IMR-90 (cell line): ENCODE measurements at regions not wholly inside any gene's neighbourhood (a gene's known extent, or its start where the extent isn't known, plus 50 kb on each side); places are given as distances from the start of the nearest gene placed in this dataset.

ENCODE experiments used
- ATAC-seq: fragments of 200-7000 bp; cut with Tn5 transposase; 2 replicates; pipeline ENCODE4 v1.9.1; 2020; ENCODE audit warnings: low read depth, mild to moderate bottlenecking, moderate library complexity
- BruUV-seq: library from RNA; stranded (reverse); fragments of 400-500 nt; replicated peaks from 2 replicates; lab custom pipeline; 2021; lab: Mats Ljungman, UMichigan
- CTCF ChIA-PET: fragments of 300-600 bp; formaldehyde crosslinking; extraction: SDS; loops from one replicate; lab custom pipeline; 2021; ENCODE audit warnings: antibody characterized with exemption; lab: Yijun Ruan, JAX
- POLR2A ChIA-PET: fragments of 300-600 bp; sonication (Branson Sonifier 250); formaldehyde crosslinking; loops from one replicate; lab custom pipeline; 2022; ENCODE audit warnings: antibody characterized with exemption; ENCODE audit not compliant: unreplicated experiment; lab: Charles Lee
- DNase-seq: peaks from one replicate; pipeline ENCODE4 v3.0.0; 2013
- H2AFZ ChIP-seq: replicated peaks from 2 replicates; pipeline ENCODE3; 2013; ENCODE audit warnings: low read length, mild to moderate bottlenecking; ENCODE audit not compliant: poor library complexity
- H2AK5ac ChIP-seq: 2 replicates; pipeline ENCODE4 v1.6.1; 2013; ENCODE audit warnings: low read depth, low read length, inconsistent platforms
- H2AK9ac ChIP-seq: replicated peaks from 2 replicates; pipeline ENCODE3; 2013; ENCODE audit warnings: mild to moderate bottlenecking, low read depth, low read length, moderate library complexity; ENCODE audit not compliant: poor library complexity
- H2BK120ac ChIP-seq: 2 replicates; pipeline ENCODE4 v1.6.1; 2013; ENCODE audit warnings: low read depth, low read length, inconsistent platforms
- H2BK15ac ChIP-seq: 3 replicates; pipeline ENCODE4 v1.6.1; 2013; ENCODE audit warnings: low read depth, low read length, inconsistent platforms
- H2BK20ac ChIP-seq: 2 replicates; pipeline ENCODE4 v1.6.1; 2013; ENCODE audit warnings: low read depth, mild to moderate bottlenecking, inconsistent platforms, low read length, moderate library complexity
- H2BK5ac ChIP-seq: 2 replicates; pipeline ENCODE4 v1.6.1; 2013; ENCODE audit warnings: mild to moderate bottlenecking, low read depth, low read length, inconsistent platforms; ENCODE audit not compliant: poor library complexity, severe bottlenecking
- H3K14ac ChIP-seq: replicated peaks from 2 replicates; pipeline ENCODE4 v1.6.1; 2013; ENCODE audit warnings: low read depth, low read length, inconsistent platforms
- H3K18ac ChIP-seq: 2 replicates; pipeline ENCODE4 v1.6.1; 2013; ENCODE audit warnings: low read depth, low read length, control low read depth
- H3K23ac ChIP-seq: 2 replicates; pipeline ENCODE4 v1.6.1; 2013; ENCODE audit warnings: low read depth, low read length, inconsistent platforms
- H3K27ac ChIP-seq: 2 replicates; pipeline ENCODE4 v1.5.1; 2013; ENCODE audit warnings: mild to moderate bottlenecking, control low read depth, low read length; ENCODE audit not compliant: insufficient read depth
- H3K27me3 ChIP-seq: 2 replicates; pipeline ENCODE4 v1.6.1; 2013; ENCODE audit warnings: low read length; ENCODE audit not compliant: control insufficient read depth, insufficient read depth
- H3K36me3 ChIP-seq: 2 replicates; pipeline ENCODE4 v1.6.1; 2013; ENCODE audit warnings: low read length, mixed read lengths; ENCODE audit not compliant: control insufficient read depth, insufficient read depth
- H3K4ac ChIP-seq: 2 replicates; pipeline ENCODE4 v1.6.1; 2013; ENCODE audit warnings: low read depth, low read length, inconsistent platforms
- H3K4me1 ChIP-seq: 2 replicates; pipeline ENCODE4 v1.6.1; 2013; ENCODE audit warnings: low read length, mixed read lengths; ENCODE audit not compliant: control insufficient read depth, insufficient read depth
- H3K4me2 ChIP-seq: 2 replicates; pipeline ENCODE4 v1.6.1; 2013; ENCODE audit warnings: low read depth, mild to moderate bottlenecking, control low read depth, low read length, moderate library complexity
- H3K4me3 ChIP-seq: 2 replicates; pipeline ENCODE4 v1.5.1; 2013; ENCODE audit warnings: low read depth, mild to moderate bottlenecking, control low read depth, low read length, moderate library complexity; ENCODE audit not compliant: insufficient read depth
- H3K56ac ChIP-seq: 2 replicates; pipeline ENCODE4 v1.6.1; 2013; ENCODE audit warnings: low read length, inconsistent platforms; ENCODE audit not compliant: insufficient read depth; ENCODE audit errors: extremely low read depth
- H3K79me1 ChIP-seq, 2 experiments: 2 replicates each; pipeline ENCODE4 v1.6.1; 2013; ENCODE audit warnings: low read length in 2 of 2, inconsistent platforms in 1 of 2, low read depth in 1 of 2
- H3K9ac ChIP-seq: 2 replicates; pipeline ENCODE4 v1.6.1; 2013; ENCODE audit warnings: low read depth, low read length, control low read depth
- H3K9me1 ChIP-seq: 2 replicates; pipeline ENCODE4 v1.6.1; 2013; ENCODE audit warnings: low read length, inconsistent platforms; ENCODE audit not compliant: insufficient read depth
- H3K9me3 ChIP-seq: 2 replicates; pipeline ENCODE4 v1.6.1; 2013; ENCODE audit warnings: low read length; ENCODE audit not compliant: control insufficient read depth, insufficient read depth
- H4K20me1 ChIP-seq: 2 replicates; pipeline ENCODE4 v1.6.1; 2013; ENCODE audit warnings: low read length, inconsistent platforms; ENCODE audit not compliant: insufficient read depth
- H4K5ac ChIP-seq: 2 replicates; pipeline ENCODE4 v1.6.1; 2013; ENCODE audit warnings: mild to moderate bottlenecking, low read depth, low read length, control low read depth
- H4K8ac ChIP-seq, 2 experiments: 2 replicates each; pipeline ENCODE4 v1.6.1; 2013; ENCODE audit warnings: low read depth in 2 of 2, low read length in 2 of 2, control low read depth in 1 of 2, inconsistent platforms in 1 of 2
- H4K91ac ChIP-seq: 2 replicates; pipeline ENCODE4 v1.6.1; 2013; ENCODE audit warnings: low read depth, low read length, inconsistent platforms; ENCODE audit not compliant: insufficient read depth
- BHLHE40 ChIP-seq: fragments of 150-350 bp; IDR thresholded peaks from 2 replicates; pipeline ENCODE4 v1.6.1; 2016; ENCODE audit warnings: mild to moderate bottlenecking, low read depth, low read length
- CEBPB ChIP-seq: IDR thresholded peaks from 2 replicates; pipeline ENCODE4 v1.6.1; 2012; ENCODE audit warnings: low read depth, low read length, improper control_type of control experiment
- CHD1 ChIP-seq: IDR thresholded peaks from 2 replicates; pipeline ENCODE4 v1.6.1; 2012; ENCODE audit warnings: low read depth, low read length, improper control_type of control experiment
- CTCF ChIP-seq: conservative IDR thresholded peaks from 2 replicates; pipeline ENCODE4 v1.5.1; 2012; ENCODE audit warnings: mild to moderate bottlenecking, low read depth, low read length, improper control_type of control experiment
- ELK1 ChIP-seq: fragments of 150-350 bp; IDR thresholded peaks from 2 replicates; pipeline ENCODE4 v1.6.1; 2016; ENCODE audit warnings: low read depth, mild to moderate bottlenecking, low read length, moderate library complexity, borderline replicate concordance
- FOS ChIP-seq: fragments of 150-350 bp; IDR thresholded peaks from 2 replicates; pipeline ENCODE4 v1.6.1; 2016; ENCODE audit warnings: low read depth, low read length
- MAFK ChIP-seq: IDR thresholded peaks from 2 replicates; pipeline ENCODE4 v1.6.1; 2012; ENCODE audit warnings: low read depth, low read length, improper control_type of control experiment
- MAZ ChIP-seq: IDR thresholded peaks from 2 replicates; pipeline ENCODE4 v1.6.1; 2012; ENCODE audit warnings: low read depth, mild to moderate bottlenecking, low read length, improper control_type of control experiment, moderate library complexity, borderline replicate concordance
- MXI1 ChIP-seq: IDR thresholded peaks from 2 replicates; pipeline ENCODE4 v1.6.1; 2012; ENCODE audit warnings: low read depth, mild to moderate bottlenecking, low read length, moderate library complexity, borderline replicate concordance
- NFE2L2 ChIP-seq: fragments of 150-350 bp; IDR thresholded peaks from 2 replicates; pipeline ENCODE4 v1.6.1; 2016; ENCODE audit warnings: low read depth, mild to moderate bottlenecking, low read length
- POLR2A ChIP-seq: IDR thresholded peaks from 2 replicates; pipeline ENCODE4 v1.6.1; 2012; ENCODE audit warnings: mild to moderate bottlenecking, low read depth, low read length
- RAD21 ChIP-seq: IDR thresholded peaks from 2 replicates; pipeline ENCODE4 v1.6.1; 2012; ENCODE audit warnings: low read length, improper control_type of control experiment
- RCOR1 ChIP-seq: IDR thresholded peaks from 2 replicates; pipeline ENCODE4 v1.6.1; 2012; ENCODE audit warnings: mild to moderate bottlenecking, low read length, improper control_type of control experiment; ENCODE audit not compliant: insufficient replicate concordance
- RFX5 ChIP-seq: IDR thresholded peaks from 2 replicates; pipeline ENCODE4 v1.8.0; 2012; ENCODE audit warnings: low read depth, mild to moderate bottlenecking, low read length, moderate library complexity
- USF2 ChIP-seq: fragments of 150-350 bp; IDR thresholded peaks from 2 replicates; pipeline ENCODE4 v1.6.1; 2017; ENCODE audit warnings: mild to moderate bottlenecking, antibody characterized with exemption, low read length, low read depth
- WGBS, 2 experiments: methylation state at CpG; one replicate each; pipeline versions ENCODE4 v1.1.5 to v1.1.7; 2013; ENCODE audit warnings: missing lambda C conversion rate in 2 of 2; ENCODE audit not compliant: insufficient read length in 1 of 2; ENCODE audit errors: extremely low coverage in 2 of 2; 5-methylcytosine and 5-hydroxymethylcytosine counted together
- dilution Hi-C: fragments of 300-500 bp; cut with HindIII; formaldehyde crosslinking; loops from one replicate; pipeline ENCODE4 v1.14.3; 2018; ENCODE audit warnings: low sequenced_read_pairs; ENCODE audit not compliant: unreplicated experiment
- in situ Hi-C: fragments of 300-500 bp; cut with MboI; formaldehyde crosslinking; loops from 3 replicates; pipeline ENCODE4 v1.14.3; 2019; ENCODE audit warnings: low sequenced_read_pairs, inconsistent platforms, mixed read lengths
- intact Hi-C: fragments of 100-400 bp; cut with micrococcal nuclease; formaldehyde crosslinking; loops from 2 replicates; pipeline ENCODE4 v1.10.0; 2022

- no peak overlapping the region for H3K27ac ChIP-seq
- dilution Hi-C loops: no loop called here
- no peak overlapping the region for H3K9ac ChIP-seq
- ChIA-PET CTCF (no interaction called here), POLR2A (no interaction called here)
- no peak overlapping the region for H3K18ac ChIP-seq
- TF ChIP-seq USF2 (no peak), POLR2A (no peak), RAD21 (no peak), MXI1 (no peak), ELK1 (no peak), MAFK (no peak), RFX5 (no peak), MAZ (no peak), FOS (no peak), NFE2L2 (no peak), RCOR1 (no peak), CTCF (no peak), CHD1 (no peak), BHLHE40 (no peak), CEBPB (no peak)
- DNase-seq (no peak), ATAC-seq (no peak)
- H2AFZ ChIP-seq: no peak overlapping the region
- H3K14ac ChIP-seq: no peak overlapping the region
- no peaks in the 10 kb centered on the region for H3K27me3 ChIP-seq
- no peaks in the 10 kb centered on the region for H3K4me1 ChIP-seq
- H3K79me1 ChIP-seq: no peaks in the 10 kb centered on the region
- H3K9me3 ChIP-seq: peaks cover 10% of the 10 kb centered on the region
- no peak overlapping the region for H2BK15ac ChIP-seq
- BruUV-seq: no TSS peak
- no peak overlapping the region for H2AK5ac ChIP-seq
- no peak overlapping the region for H3K23ac ChIP-seq
- no peak overlapping the region for H4K8ac ChIP-seq
- H4K5ac ChIP-seq: no peak overlapping the region
- no peaks in the 10 kb centered on the region for H4K20me1 ChIP-seq
- no peak overlapping the region for H3K4me2 ChIP-seq
- WGBS, 2 experiments: 100% methylated on average over 1 of the region's 6 CpGs; no CpG with 5 or more reads in 1 of the 2 experiments
- no peak overlapping the region for H3K4ac ChIP-seq
- H3K9me1 ChIP-seq: no peaks in the 10 kb centered on the region
- no peak overlapping the region for H2AK9ac ChIP-seq
- no peaks in the 10 kb centered on the region for H3K36me3 ChIP-seq
- H3K56ac ChIP-seq: no peak overlapping the region
- no peak overlapping the region for H2BK120ac ChIP-seq
- H2BK20ac ChIP-seq: no peak overlapping the region
- in situ Hi-C loops: no loop called here
- H3K4me3 ChIP-seq: no peak overlapping the region
- intact Hi-C loops: no loop called here
- H4K91ac ChIP-seq: no peak overlapping the region
- no peak overlapping the region for H2BK5ac ChIP-seq
Measured at GRCh38 chr12:61546296-61546695, 713.9 kb upstream of the USP15 start.
